ENCODE measurements at regions not wholly inside any gene's neighbourhood (a gene's known extent, or its start where the extent isn't known, plus 50 kb on each side); places are given as distances from the start of the nearest gene placed in this dataset.

GRCh38 chr12:129959889-129960288 lies 56.1 kb upstream of the TMEM132D start:
- H3K4me3 ChIP-seq (ENCODE audit: low read length) = no peak overlapping the region
- WGBS (ENCODE audit: insufficient coverage, insufficient read length) = no CpG with 5 or more reads among the region's 3 CpGs
- no peak overlapping the region for H3K27ac ChIP-seq (ENCODE audit: low read length)
- DNase-seq (ENCODE audit: low read depth, low spot score) = no peak
- H3K27me3 ChIP-seq (ENCODE audit: control insufficient read depth, insufficient read depth, low read length) = no peaks in the 10 kb centered on the region
- H3K36me3 ChIP-seq (ENCODE audit: control insufficient read depth, insufficient read depth, low read length) = no peaks in the 10 kb centered on the region
- H3K4me1 ChIP-seq (ENCODE audit: control insufficient read depth, insufficient read depth, low read length) = no peaks in the 10 kb centered on the region
- H3K9me3 ChIP-seq (ENCODE audit: control insufficient read depth, insufficient read depth, low read length) = peaks cover 17% of the 10 kb centered on the region

GRCh38 chr12:129961091-129961490 lies 57.3 kb upstream of the TMEM132D start:
- H3K27me3 ChIP-seq (ENCODE audit: control insufficient read depth, insufficient read depth, low read length) = no peaks in the 10 kb centered on the region; the same call in 1 of the 2 replicates
- H3K36me3 ChIP-seq (ENCODE audit: control insufficient read depth, insufficient read depth, low read length) = no peaks in the 10 kb centered on the region
- no peak overlapping the region for H3K27ac ChIP-seq (ENCODE audit: low read length)
- WGBS (ENCODE audit: insufficient coverage, insufficient read length) = no CpG with 5 or more reads among the region's 4 CpGs
- H3K9me3 ChIP-seq (ENCODE audit: control insufficient read depth, insufficient read depth, low read length) = peaks cover 18% of the 10 kb centered on the region
- no peaks in the 10 kb centered on the region for H3K4me1 ChIP-seq (ENCODE audit: control insufficient read depth, insufficient read depth, low read length)
- DNase-seq (ENCODE audit: low read depth, low spot score) = no peak
- no peak overlapping the region for H3K4me3 ChIP-seq (ENCODE audit: low read length)

GRCh38 chr12:129961856-129962255 lies 58.0 kb upstream of the TMEM132D start:
- peaks cover 18% of the 10 kb centered on the region for H3K9me3 ChIP-seq (ENCODE audit: control insufficient read depth, insufficient read depth, low read length)
- DNase-seq (ENCODE audit: low read depth, low spot score) = no peak
- H3K36me3 ChIP-seq (ENCODE audit: control insufficient read depth, insufficient read depth, low read length) = no peaks in the 10 kb centered on the region
- no peaks in the 10 kb centered on the region for H3K4me1 ChIP-seq (ENCODE audit: control insufficient read depth, insufficient read depth, low read length)
- no peak overlapping the region for H3K4me3 ChIP-seq (ENCODE audit: low read length)
- no peak overlapping the region for H3K27ac ChIP-seq (ENCODE audit: low read length)
- no peaks in the 10 kb centered on the region; the same call in 1 of the 2 replicates for H3K27me3 ChIP-seq (ENCODE audit: control insufficient read depth, insufficient read depth, low read length)
- no CpG with 5 or more reads among the region's 1 CpG for WGBS (ENCODE audit: insufficient coverage, insufficient read length)

- Histone ChIP-seq H3K9me3 (ENCODE audit: control insufficient read depth, insufficient read depth, low read length) (peaks cover 21% of the 10 kb centered on the region), H3K27ac (ENCODE audit: low read length) (no peak overlapping the region), H3K27me3 (ENCODE audit: control insufficient read depth, insufficient read depth, low read length) (no peaks in the 10 kb centered on the region; the same call in 1 of the 2 replicates), H3K4me3 (ENCODE audit: low read length) (no peak overlapping the region), H3K4me1 (ENCODE audit: control insufficient read depth, insufficient read depth, low read length) (no peaks in the 10 kb centered on the region), H3K36me3 (ENCODE audit: control insufficient read depth, insufficient read depth, low read length) (no peaks in the 10 kb centered on the region)
- no peak for DNase-seq (ENCODE audit: low read depth, low spot score)
- WGBS (ENCODE audit: insufficient coverage, insufficient read length) = no CpG with 5 or more reads among the region's 7 CpGs
Measured at GRCh38 chr12:129964300-129964699, 60.5 kb upstream of the TMEM132D start.

GRCh38 chr12:129964826-129965457 lies 61.1 kb upstream of the TMEM132D start:
- H3K27ac ChIP-seq (ENCODE audit: low read length) = no peak overlapping the region
- no peaks in the 10 kb centered on the region; the same call in 1 of the 2 replicates for H3K27me3 ChIP-seq (ENCODE audit: control insufficient read depth, insufficient read depth, low read length)
- no peak overlapping the region for H3K4me3 ChIP-seq (ENCODE audit: low read length)
- WGBS (ENCODE audit: insufficient coverage, insufficient read length) = no CpG with 5 or more reads among the region's 5 CpGs
- DNase-seq (ENCODE audit: low read depth, low spot score) = no peak
- H3K36me3 ChIP-seq (ENCODE audit: control insufficient read depth, insufficient read depth, low read length) = no peaks in the 10 kb centered on the region
- H3K9me3 ChIP-seq (ENCODE audit: control insufficient read depth, insufficient read depth, low read length) = peaks cover 19% of the 10 kb centered on the region
- H3K4me1 ChIP-seq (ENCODE audit: control insufficient read depth, insufficient read depth, low read length) = no peaks in the 10 kb centered on the region

- H3K9me3 ChIP-seq (ENCODE audit: control insufficient read depth, insufficient read depth, low read length) = peaks cover 17% of the 10 kb centered on the region
- H3K27ac ChIP-seq (ENCODE audit: low read length) = no peak overlapping the region
- H3K27me3 ChIP-seq (ENCODE audit: control insufficient read depth, insufficient read depth, low read length) = no peaks in the 10 kb centered on the region; the same call in 1 of the 2 replicates
- no peak for DNase-seq (ENCODE audit: low read depth, low spot score)
- no peaks in the 10 kb centered on the region for H3K36me3 ChIP-seq (ENCODE audit: control insufficient read depth, insufficient read depth, low read length)
- no CpG with 5 or more reads among the region's 10 CpGs for WGBS (ENCODE audit: insufficient coverage, insufficient read length)
- H3K4me1 ChIP-seq (ENCODE audit: control insufficient read depth, insufficient read depth, low read length) = no peaks in the 10 kb centered on the region
- no peak overlapping the region for H3K4me3 ChIP-seq (ENCODE audit: low read length)
Measured at GRCh38 chr12:129966146-129966995, 62.5 kb upstream of the TMEM132D start.

GRCh38 chr12:129971721-129972120 lies 67.9 kb upstream of the TMEM132D start:
- H3K27me3 ChIP-seq (ENCODE audit: control insufficient read depth, insufficient read depth, low read length) = no peaks in the 10 kb centered on the region
- no peaks in the 10 kb centered on the region for H3K36me3 ChIP-seq (ENCODE audit: control insufficient read depth, insufficient read depth, low read length)
- no CpG with 5 or more reads among the region's 7 CpGs for WGBS (ENCODE audit: insufficient coverage, insufficient read length)

GRCh38 chr12:129973236-129973961 lies 69.6 kb upstream of the TMEM132D start:
- H3K4me1 ChIP-seq (ENCODE audit: control insufficient read depth, insufficient read depth, low read length) = no peaks in the 10 kb centered on the region
- no peak overlapping the region for H3K27ac ChIP-seq (ENCODE audit: low read length)
- H3K36me3 ChIP-seq (ENCODE audit: control insufficient read depth, insufficient read depth, low read length) = no peaks in the 10 kb centered on the region
- H3K4me3 ChIP-seq (ENCODE audit: low read length) = no peak overlapping the region
- no peak for DNase-seq (ENCODE audit: low read depth, low spot score)
- H3K27me3 ChIP-seq (ENCODE audit: control insufficient read depth, insufficient read depth, low read length) = no peaks in the 10 kb centered on the region
- no CpG with 5 or more reads among the region's 6 CpGs for WGBS (ENCODE audit: insufficient coverage, insufficient read length)
- peaks cover 14% of the 10 kb centered on the region for H3K9me3 ChIP-seq (ENCODE audit: control insufficient read depth, insufficient read depth, low read length)

More at GRCh38 chr12:129971721-129972120, 67.9 kb upstream of the TMEM132D start:
- Histone ChIP-seq H3K27ac (ENCODE audit: low read length) (no peak overlapping the region), H3K4me1 (ENCODE audit: control insufficient read depth, insufficient read depth, low read length) (no peaks in the 10 kb centered on the region), H3K9me3 (ENCODE audit: control insufficient read depth, insufficient read depth, low read length) (peaks cover 17% of the 10 kb centered on the region), H3K4me3 (ENCODE audit: low read length) (no peak overlapping the region)
- DNase-seq (ENCODE audit: low read depth, low spot score) = no peak

GRCh38 chr12:129984106-129984505 lies 80.3 kb upstream of the TMEM132D start:
- no peaks in the 10 kb centered on the region for H3K4me1 ChIP-seq (ENCODE audit: control insufficient read depth, insufficient read depth, low read length)
- DNase-seq (ENCODE audit: low read depth, low spot score) = no peak
- no peaks in the 10 kb centered on the region for H3K27me3 ChIP-seq (ENCODE audit: control insufficient read depth, insufficient read depth, low read length)
- no peak overlapping the region for H3K27ac ChIP-seq (ENCODE audit: low read length)
- WGBS (ENCODE audit: insufficient coverage, insufficient read length) = no CpG with 5 or more reads among the region's 4 CpGs
- no peaks in the 10 kb centered on the region for H3K36me3 ChIP-seq (ENCODE audit: control insufficient read depth, insufficient read depth, low read length)
- H3K9me3 ChIP-seq (ENCODE audit: control insufficient read depth, insufficient read depth, low read length) = peaks cover 20% of the 10 kb centered on the region
- H3K4me3 ChIP-seq (ENCODE audit: low read length) = no peak overlapping the region

- DNase-seq (ENCODE audit: low read depth, low spot score) = no peak
- Histone ChIP-seq H3K36me3 (ENCODE audit: control insufficient read depth, insufficient read depth, low read length) (no peaks in the 10 kb centered on the region), H3K9me3 (ENCODE audit: control insufficient read depth, insufficient read depth, low read length) (peaks cover 18% of the 10 kb centered on the region), H3K27me3 (ENCODE audit: control insufficient read depth, insufficient read depth, low read length) (no peaks in the 10 kb centered on the region), H3K27ac (ENCODE audit: low read length) (no peak overlapping the region), H3K4me3 (ENCODE audit: low read length) (no peak overlapping the region), H3K4me1 (ENCODE audit: control insufficient read depth, insufficient read depth, low read length) (no peaks in the 10 kb centered on the region)
- no CpG with 5 or more reads among the region's 5 CpGs for WGBS (ENCODE audit: insufficient coverage, insufficient read length)
Measured at GRCh38 chr12:129987841-129988240, 84.0 kb upstream of the TMEM132D start.

Measured in iPS DF 6.9 (cell line).